PC-3 (cell line): ENCODE measurements at regions not wholly inside any gene's neighbourhood (a gene's known extent, or its start where the extent isn't known, plus 50 kb on each side); places are given as distances from the start of the nearest gene placed in this dataset.

Experiments used
- ATAC-seq: fragments of 200-7000 bp; cut with Tn5 transposase; 2 replicates; pipeline ENCODE4 v1.9.1; 2020; ENCODE audit warnings: mild to moderate bottlenecking, moderate library complexity
- BruUV-seq: library from RNA; stranded (reverse); fragments of 400-500 nt; replicated peaks from 2 replicates; lab custom pipeline; 2021; lab: Mats Ljungman, UMichigan
- CTCF ChIA-PET: fragments of 300-600 bp; sonication (Branson Sonifier 250); formaldehyde crosslinking; loops from one replicate; lab custom pipeline; 2022; ENCODE audit warnings: antibody characterized with exemption; lab: Charles Lee
- POLR2A ChIA-PET: fragments of 300-600 bp; sonication (Branson Sonifier 250); formaldehyde crosslinking; loops from one replicate; lab custom pipeline; 2022; ENCODE audit warnings: antibody characterized with exemption; ENCODE audit not compliant: unreplicated experiment; lab: Charles Lee
- DNase-seq: peaks from one replicate; pipeline ENCODE4 v3.0.0-alpha.2; 2015
- H2AFZ ChIP-seq: fragments of 300-600 bp; sonication (generic); 2 replicates; pipeline ENCODE4 v1.6.0; 2016; ENCODE audit warnings: antibody characterized with exemption, low read length
- H3F3A ChIP-seq: fragments of 300-600 bp; sonication (generic); one replicate; pipeline ENCODE4 v1.6.0; 2017; ENCODE audit warnings: antibody characterized with exemption, low read length, control low read depth, mild to moderate bottlenecking; ENCODE audit not compliant: unreplicated experiment
- H3K27ac ChIP-seq: fragments of 300-600 bp; sonication (generic); 2 replicates; pipeline ENCODE4 v1.5.1; 2016; ENCODE audit warnings: mild to moderate bottlenecking, low read length
- H3K27me3 ChIP-seq: fragments of 300-600 bp; sonication (generic); 2 replicates; pipeline ENCODE4 v1.6.1; 2016; ENCODE audit warnings: low read length, mixed read lengths
- H3K36me3 ChIP-seq: fragments of 300-600 bp; sonication (generic); 2 replicates; pipeline ENCODE4 v1.6.1; 2016; ENCODE audit warnings: low read depth, mixed run types, low read length, mixed read lengths
- H3K4me1 ChIP-seq: fragments of 300-600 bp; sonication (generic); 2 replicates; pipeline ENCODE4 v1.5.1; 2016; ENCODE audit warnings: low read length; ENCODE audit not compliant: insufficient read depth
- H3K4me2 ChIP-seq: fragments of 300-600 bp; sonication (generic); 2 replicates; pipeline ENCODE4 v1.6.0; 2016; ENCODE audit warnings: low read length
- H3K4me3 ChIP-seq: fragments of 300-600 bp; sonication (generic); 2 replicates; pipeline ENCODE4 v1.5.1; 2016; ENCODE audit warnings: mild to moderate bottlenecking, low read length, mixed read lengths
- H3K79me2 ChIP-seq: fragments of 300-600 bp; sonication (generic); 2 replicates; pipeline ENCODE4 v1.6.1; 2017; ENCODE audit warnings: low read length, mixed read lengths
- H3K9ac ChIP-seq: fragments of 300-600 bp; sonication (generic); 2 replicates; pipeline ENCODE4 v1.6.0; 2016; ENCODE audit warnings: mild to moderate bottlenecking, low read length
- H3K9me2 ChIP-seq: fragments of 300-600 bp; sonication (generic); replicated peaks from 2 replicates; pipeline ENCODE4 v1.6.1; 2016; ENCODE audit warnings: mixed run types, low read length, mixed read lengths
- H3K9me3 ChIP-seq: fragments of 300-600 bp; sonication (generic); 2 replicates; pipeline ENCODE4 v1.6.1; 2016; ENCODE audit warnings: low read length, mixed read lengths
- H4K20me1 ChIP-seq: fragments of 300-600 bp; sonication (generic); 2 replicates; pipeline ENCODE4 v1.6.1; 2016; ENCODE audit warnings: low read length, mixed read lengths
- EZH2 ChIP-seq: fragments of 300-600 bp; sonication (generic); IDR thresholded peaks from one replicate; pipeline ENCODE4 v1.6.1; 2017; ENCODE audit warnings: antibody characterized with exemption, mild to moderate bottlenecking, low read length; ENCODE audit not compliant: unreplicated experiment
- EZH2phosphoT487 ChIP-seq: fragments of 300-600 bp; sonication (generic); IDR thresholded peaks from 2 replicates; pipeline ENCODE4 v1.6.1; 2018; ENCODE audit warnings: mild to moderate bottlenecking, antibody characterized with exemption, low read length, borderline replicate concordance
- intact Hi-C: fragments of 100-400 bp; cut with micrococcal nuclease; formaldehyde crosslinking; loops from 2 replicates; pipeline ENCODE4 v1.9.0; 2023
- TF ChIP-seq, protein P1 (sequence below): fragments of 300-600 bp; sonication (generic); conservative IDR thresholded peaks from 2 replicates; pipeline ENCODE4 v1.5.1; 2017; ENCODE audit warnings: antibody characterized with exemption, low read depth, mild to moderate bottlenecking, low read length

DNA sequence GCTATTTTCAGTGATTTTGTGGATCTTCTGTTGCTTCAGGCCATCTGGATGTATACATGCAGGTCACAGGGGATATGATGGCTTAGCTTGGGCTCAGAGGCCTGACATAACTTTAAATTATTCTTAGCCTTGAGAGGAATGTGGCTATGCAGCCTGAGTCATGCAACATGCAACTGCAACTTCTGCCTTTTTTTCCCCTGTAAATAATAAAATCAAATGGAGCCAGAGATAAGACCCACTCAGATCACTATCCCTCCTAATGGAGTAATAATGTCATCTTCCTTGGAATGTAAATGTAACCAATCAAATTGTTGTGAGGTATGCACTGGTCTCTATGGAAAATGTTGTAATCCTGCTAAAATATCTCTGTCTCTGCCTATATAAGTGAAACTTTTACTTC, 54.9 kb downstream of the MAGEB17 start:
- no peak overlapping the region for H3K27ac ChIP-seq
- DNase-seq, result peak; percentile 28
- no peaks in the 10 kb centered on the region for H3K27me3 ChIP-seq
- no peaks in the 10 kb centered on the region for H3K9me2 ChIP-seq
- no peak overlapping the region for H3K4me3 ChIP-seq
- H3K36me3 ChIP-seq, result no peaks in the 10 kb centered on the region
- no peak overlapping the region for H2AFZ ChIP-seq
- intact Hi-C loops, result no loop called here
- 0 out of 2 replicates have a peak, but pooled peaks cover 6% of the 10 kb centered on the region for H3K9me3 ChIP-seq
- no peak for ATAC-seq
- ChIA-PET POLR2A (no interaction called here), CTCF (no interaction called here)
- TF ChIP-seq, protein P1, sequence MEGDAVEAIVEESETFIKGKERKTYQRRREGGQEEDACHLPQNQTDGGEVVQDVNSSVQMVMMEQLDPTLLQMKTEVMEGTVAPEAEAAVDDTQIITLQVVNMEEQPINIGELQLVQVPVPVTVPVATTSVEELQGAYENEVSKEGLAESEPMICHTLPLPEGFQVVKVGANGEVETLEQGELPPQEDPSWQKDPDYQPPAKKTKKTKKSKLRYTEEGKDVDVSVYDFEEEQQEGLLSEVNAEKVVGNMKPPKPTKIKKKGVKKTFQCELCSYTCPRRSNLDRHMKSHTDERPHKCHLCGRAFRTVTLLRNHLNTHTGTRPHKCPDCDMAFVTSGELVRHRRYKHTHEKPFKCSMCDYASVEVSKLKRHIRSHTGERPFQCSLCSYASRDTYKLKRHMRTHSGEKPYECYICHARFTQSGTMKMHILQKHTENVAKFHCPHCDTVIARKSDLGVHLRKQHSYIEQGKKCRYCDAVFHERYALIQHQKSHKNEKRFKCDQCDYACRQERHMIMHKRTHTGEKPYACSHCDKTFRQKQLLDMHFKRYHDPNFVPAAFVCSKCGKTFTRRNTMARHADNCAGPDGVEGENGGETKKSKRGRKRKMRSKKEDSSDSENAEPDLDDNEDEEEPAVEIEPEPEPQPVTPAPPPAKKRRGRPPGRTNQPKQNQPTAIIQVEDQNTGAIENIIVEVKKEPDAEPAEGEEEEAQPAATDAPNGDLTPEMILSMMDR, result no peak
- TF ChIP-seq EZH2, result no peak
- no peak for TF ChIP-seq EZH2phosphoT487
- no peaks in the 10 kb centered on the region for H3K4me1 ChIP-seq
- H3K79me2 ChIP-seq, result no peaks in the 10 kb centered on the region
- no peak overlapping the region for H3K4me2 ChIP-seq
- no peaks in the 10 kb centered on the region for H4K20me1 ChIP-seq
- no TSS peak for BruUV-seq
- no peak overlapping the region for H3K9ac ChIP-seq
- no peaks in the 10 kb centered on the region for H3F3A ChIP-seq

DNA sequence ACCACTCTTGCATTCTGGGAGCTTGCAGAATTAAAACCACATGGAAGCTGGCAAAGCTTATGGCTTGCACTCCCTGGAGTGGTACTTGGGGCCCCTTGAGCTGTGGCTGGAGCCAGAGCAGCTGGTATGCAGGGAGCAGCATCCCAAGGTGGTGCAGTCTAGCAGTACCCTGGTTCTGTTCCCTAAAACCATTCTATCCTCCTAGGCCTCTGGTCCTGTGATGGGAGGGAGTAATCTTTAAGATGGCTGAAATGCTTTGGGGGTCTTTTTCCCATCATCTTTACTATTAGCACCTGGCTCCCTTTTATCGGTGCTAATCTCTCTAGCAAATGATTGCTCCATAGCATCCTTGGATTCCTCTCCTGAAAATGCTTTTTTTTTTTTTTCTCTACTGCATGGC, 56.1 kb downstream of the MAGEB17 start:
- ChIA-PET POLR2A (no interaction called here), CTCF (no interaction called here)
- H3K9ac ChIP-seq, result no peak overlapping the region
- no TSS peak for BruUV-seq
- 0 out of 2 replicates have a peak, but pooled peaks cover 6% of the 10 kb centered on the region for H3K9me3 ChIP-seq
- no peaks in the 10 kb centered on the region for H3K4me1 ChIP-seq
- no peak for DNase-seq
- H3K4me3 ChIP-seq, result no peak overlapping the region
- ATAC-seq, result no peak
- no peaks in the 10 kb centered on the region for H3K36me3 ChIP-seq
- no peak overlapping the region for H3K4me2 ChIP-seq
- no peak overlapping the region for H2AFZ ChIP-seq
- TF ChIP-seq EZH2, result no peak
- no peak for TF ChIP-seq EZH2phosphoT487
- TF ChIP-seq, protein P1, result no peak
- no peaks in the 10 kb centered on the region for H3K79me2 ChIP-seq
- no peaks in the 10 kb centered on the region for H3F3A ChIP-seq
- no peaks in the 10 kb centered on the region for H3K9me2 ChIP-seq
- no peaks in the 10 kb centered on the region for H3K27me3 ChIP-seq
- intact Hi-C loops, result no loop called here
- H4K20me1 ChIP-seq, result no peaks in the 10 kb centered on the region
- no peak overlapping the region for H3K27ac ChIP-seq

DNA sequence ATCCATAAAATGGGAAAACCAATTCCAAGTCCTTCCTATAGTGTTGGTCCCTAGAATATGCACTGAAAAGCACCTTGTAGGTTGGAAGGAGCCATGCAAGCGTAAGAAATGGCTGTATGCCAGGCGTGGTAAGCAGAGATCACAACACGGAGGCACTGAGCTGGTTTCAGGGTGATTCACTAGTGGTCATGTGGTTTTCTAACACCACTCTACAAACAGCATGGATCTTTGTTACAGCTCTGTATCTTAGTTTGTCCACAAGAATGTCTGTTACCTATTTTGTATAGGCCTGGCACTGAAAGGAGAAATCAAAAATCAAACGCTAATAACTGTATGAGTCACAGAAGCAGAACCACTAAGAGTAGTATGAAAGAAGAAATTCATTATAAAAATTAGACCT, 71.9 kb downstream of the MAGEB17 start:
- Histone ChIP-seq H3K9ac (no peak overlapping the region), H3K27me3 (no peaks in the 10 kb centered on the region), H3K9me2 (no peaks in the 10 kb centered on the region), H4K20me1 (no peaks in the 10 kb centered on the region), H3F3A (no peaks in the 10 kb centered on the region), H3K4me1 (peaks cover 21% of the 10 kb centered on the region), H3K4me3 (no peak overlapping the region), H3K9me3 (no peaks in the 10 kb centered on the region), H3K4me2 (peak overlapping the region; percentile 37), H3K79me2 (no peaks in the 10 kb centered on the region), H3K36me3 (no peaks in the 10 kb centered on the region), H2AFZ (no peak overlapping the region), H3K27ac (peak overlapping the region; percentile 67)
- TF ChIP-seq EZH2, result no peak
- TF ChIP-seq EZH2phosphoT487, result no peak
- TF ChIP-seq, protein P1, result no peak
- ChIA-PET CTCF (no interaction called here), POLR2A (no interaction called here)
- peak; percentile 88 for DNase-seq
- intact Hi-C loops, result no loop called here
- BruUV-seq, result no TSS peak
- ATAC-seq, result peak; percentile 98
